Keratinocyte (primary cell): ENCODE measurements at regions not wholly inside any gene's neighbourhood (a gene's known extent, or its start where the extent isn't known, plus 50 kb on each side); places are given as distances from the start of the nearest gene placed in this dataset.

Experiments
- DNase-seq: peaks from one replicate; pipeline ENCODE4 v3.0.0-alpha.2; 2011; ENCODE audit warnings: low read depth, missing footprints, low spot score
- FAIRE-seq: peaks from 2 replicates; lab custom pipeline; 2011; peaks lifted over from hg19 to GRCh38; lab: Jason Lieb, UNC
- H2AFZ ChIP-seq: 2 replicates; pipeline ENCODE4 v1.6.0; 2012; ENCODE audit warnings: low read length, control low read depth, inconsistent platforms; ENCODE audit not compliant: control insufficient read depth
- H3K27ac ChIP-seq: 2 replicates; pipeline ENCODE4 v1.5.1; 2011; ENCODE audit warnings: low read length; ENCODE audit not compliant: control insufficient read depth, insufficient read depth
- H3K27me3 ChIP-seq: 3 replicates; pipeline ENCODE4 v1.6.0; 2011; ENCODE audit warnings: low read length; ENCODE audit not compliant: control insufficient read depth, insufficient read depth; ENCODE audit errors: extremely low read depth
- H3K36me3 ChIP-seq, 2 experiments: 2 replicates in 1 of 2; 3 replicates in 1 of 2; pipeline ENCODE4 v1.5.1; 2011; ENCODE audit warnings: low read length in 2 of 2, mild to moderate bottlenecking in 1 of 2; ENCODE audit not compliant: control insufficient read depth in 2 of 2, insufficient read depth in 2 of 2; ENCODE audit errors: extremely low read depth in 1 of 2
- H3K4me1 ChIP-seq: 3 replicates; pipeline ENCODE4 v1.5.1; 2011; ENCODE audit warnings: low read length; ENCODE audit not compliant: control insufficient read depth, insufficient read depth; ENCODE audit errors: extremely low read depth
- H3K4me2 ChIP-seq: 3 replicates; pipeline ENCODE4 v1.6.0; 2011; ENCODE audit warnings: low read depth, low read length; ENCODE audit not compliant: control insufficient read depth, insufficient read depth; ENCODE audit errors: extremely low read depth
- H3K4me3 ChIP-seq, 3 experiments: fragments of 200-600 bp in 1 of 3; sonication (generic) in 1 of 3; 2 replicates in 2 of 3; 3 replicates in 1 of 3; pipeline ENCODE4 v1.5.1; 2011 to 2016; ENCODE audit warnings: low read length in 3 of 3, mild to moderate bottlenecking in 3 of 3, control low read depth in 2 of 3, inconsistent platforms in 1 of 3, low read depth in 1 of 3, mixed read lengths in 1 of 3, mixed run types in 1 of 3, moderate library complexity in 1 of 3; ENCODE audit not compliant: control insufficient read depth in 2 of 3, insufficient read depth in 2 of 3; ENCODE audit errors: extremely low read depth in 1 of 3
- H3K79me2 ChIP-seq: 2 replicates; pipeline ENCODE4 v1.6.0; 2012; ENCODE audit warnings: low read length; ENCODE audit not compliant: control insufficient read depth, insufficient read depth
- H3K9ac ChIP-seq: 3 replicates; pipeline ENCODE4 v1.6.0; 2011; ENCODE audit warnings: low read length; ENCODE audit not compliant: control insufficient read depth, insufficient read depth; ENCODE audit errors: extremely low read depth
- H3K9me1 ChIP-seq: 3 replicates; pipeline ENCODE4 v1.6.0; 2011; ENCODE audit warnings: low read length; ENCODE audit not compliant: control insufficient read depth, insufficient read depth; ENCODE audit errors: extremely low read depth
- H3K9me3 ChIP-seq: 2 replicates; pipeline ENCODE4 v1.5.1; 2012; ENCODE audit warnings: low read depth, low read length; ENCODE audit not compliant: control insufficient read depth
- H4K20me1 ChIP-seq: 3 replicates; pipeline ENCODE4 v1.6.0; 2011; ENCODE audit warnings: low read length; ENCODE audit not compliant: control insufficient read depth, insufficient read depth; ENCODE audit errors: extremely low read depth
- EZH2 ChIP-seq: IDR thresholded peaks from one replicate; pipeline ENCODE4 v1.6.1; 2012; ENCODE audit warnings: inconsistent platforms, mild to moderate bottlenecking, low read length, moderate library complexity
- dilution Hi-C: fragments of 300-500 bp; cut with MboI; formaldehyde crosslinking; loops from one replicate; pipeline ENCODE4 v1.7.0; 2020; ENCODE audit warnings: low sequenced_read_pairs; ENCODE audit not compliant: extremely low pct_ligation_motif_present
- TF ChIP-seq, protein P1 (sequence below), 3 experiments: IDR thresholded peaks in 1 of 3; conservative IDR thresholded peaks in 1 of 3; optimal IDR thresholded peaks in 1 of 3; 2 replicates in 2 of 3; 3 replicates in 1 of 3; pipeline versions ENCODE3 to v1.5.1; 2011; ENCODE audit warnings: low read length in 3 of 3, mild to moderate bottlenecking in 3 of 3, moderate library complexity in 2 of 3, control low read depth in 1 of 3, inconsistent platforms in 1 of 3; ENCODE audit not compliant: insufficient read depth in 2 of 3; ENCODE audit errors: extremely low read depth in 1 of 3

DNA sequence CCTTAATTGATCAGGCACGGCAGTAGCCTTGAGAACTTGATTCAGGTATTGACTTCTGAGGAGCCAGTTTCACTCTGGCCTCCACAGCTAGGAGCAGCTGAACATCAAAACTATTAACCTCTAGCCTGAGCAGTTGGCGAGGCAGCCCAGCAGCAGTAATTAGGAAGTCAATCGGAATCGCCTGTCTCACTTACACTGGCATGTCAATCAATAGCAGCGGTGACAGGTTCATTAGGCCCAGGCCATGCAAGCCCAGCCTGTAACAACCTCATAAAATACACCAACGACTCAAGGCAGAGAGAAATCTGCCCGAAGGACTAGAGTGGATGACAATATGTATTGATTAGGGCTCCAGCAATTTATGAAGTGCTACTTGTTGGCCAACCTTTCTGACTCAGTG, 255.4 kb upstream of the SKOR2 start:
- Histone ChIP-seq H2AFZ (no peak overlapping the region), H3K27me3 (no peaks in the 10 kb centered on the region), H3K27ac (no peak overlapping the region), H3K9me1 (no peaks in the 10 kb centered on the region), H3K4me3 (no peak overlapping the region), H3K4me1 (no peaks in the 10 kb centered on the region), H3K9me3 (no peaks in the 10 kb centered on the region), H3K36me3 (no peaks in the 10 kb centered on the region), H3K9ac (no peak overlapping the region), H3K79me2 (no peaks in the 10 kb centered on the region), H3K4me2 (no peak overlapping the region), H4K20me1 (no peaks in the 10 kb centered on the region)
- dilution Hi-C loops: no loop called here
- no peak for TF ChIP-seq EZH2
- TF ChIP-seq, protein P1, sequence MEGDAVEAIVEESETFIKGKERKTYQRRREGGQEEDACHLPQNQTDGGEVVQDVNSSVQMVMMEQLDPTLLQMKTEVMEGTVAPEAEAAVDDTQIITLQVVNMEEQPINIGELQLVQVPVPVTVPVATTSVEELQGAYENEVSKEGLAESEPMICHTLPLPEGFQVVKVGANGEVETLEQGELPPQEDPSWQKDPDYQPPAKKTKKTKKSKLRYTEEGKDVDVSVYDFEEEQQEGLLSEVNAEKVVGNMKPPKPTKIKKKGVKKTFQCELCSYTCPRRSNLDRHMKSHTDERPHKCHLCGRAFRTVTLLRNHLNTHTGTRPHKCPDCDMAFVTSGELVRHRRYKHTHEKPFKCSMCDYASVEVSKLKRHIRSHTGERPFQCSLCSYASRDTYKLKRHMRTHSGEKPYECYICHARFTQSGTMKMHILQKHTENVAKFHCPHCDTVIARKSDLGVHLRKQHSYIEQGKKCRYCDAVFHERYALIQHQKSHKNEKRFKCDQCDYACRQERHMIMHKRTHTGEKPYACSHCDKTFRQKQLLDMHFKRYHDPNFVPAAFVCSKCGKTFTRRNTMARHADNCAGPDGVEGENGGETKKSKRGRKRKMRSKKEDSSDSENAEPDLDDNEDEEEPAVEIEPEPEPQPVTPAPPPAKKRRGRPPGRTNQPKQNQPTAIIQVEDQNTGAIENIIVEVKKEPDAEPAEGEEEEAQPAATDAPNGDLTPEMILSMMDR (optimal IDR thresholded peaks at IDR 0.05 in 1 of 3, IDR thresholded peaks at IDR 0.05 in 1 of 3, conservative IDR thresholded peaks at IDR 0.05 in 1 of 3; ENCODE audit: extremely low read depth in 1 of 3, insufficient read depth in 2 of 3, low read length in 3 of 3): no peak
- DNase-seq (no peak), FAIRE-seq (no peak)

DNA sequence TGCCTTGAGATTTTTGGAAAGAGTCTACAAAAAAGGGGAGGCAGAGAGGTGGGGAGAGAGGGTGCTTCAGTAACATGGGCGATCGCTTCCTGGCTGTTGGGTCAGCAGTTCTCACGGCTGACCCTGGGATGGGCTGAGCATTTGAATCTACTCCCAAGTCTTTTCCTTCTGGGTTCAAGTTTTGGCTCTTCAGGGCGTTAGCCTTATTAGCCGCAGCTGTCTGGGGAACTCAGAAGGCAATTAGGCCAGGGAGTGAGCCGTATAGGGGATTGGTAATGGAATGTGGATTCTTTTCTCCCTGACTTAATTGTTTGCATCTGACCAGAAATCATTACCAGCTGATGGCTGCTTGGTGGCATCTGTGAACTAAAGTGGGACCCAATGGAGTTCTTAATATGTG, 250.5 kb upstream of the SKOR2 start:
- FAIRE-seq (no peak), DNase-seq (no peak)
- H3K79me2 ChIP-seq: no peaks in the 10 kb centered on the region
- no peaks in the 10 kb centered on the region for H3K9me3 ChIP-seq
- no peaks in the 10 kb centered on the region for H3K36me3 ChIP-seq
- no peaks in the 10 kb centered on the region for H3K4me1 ChIP-seq
- H3K27ac ChIP-seq: no peak overlapping the region
- no peaks in the 10 kb centered on the region for H3K9me1 ChIP-seq
- H3K4me3 ChIP-seq: no peak overlapping the region
- H3K9ac ChIP-seq: no peak overlapping the region
- no peak overlapping the region for H2AFZ ChIP-seq
- no peaks in the 10 kb centered on the region for H3K27me3 ChIP-seq
- no peak for TF ChIP-seq EZH2
- TF ChIP-seq, protein P1 (optimal IDR thresholded peaks at IDR 0.05 in 1 of 3, IDR thresholded peaks at IDR 0.05 in 1 of 3, conservative IDR thresholded peaks at IDR 0.05 in 1 of 3; ENCODE audit: extremely low read depth in 1 of 3, insufficient read depth in 2 of 3, low read length in 3 of 3): no peak
- H3K4me2 ChIP-seq: no peak overlapping the region
- no peaks in the 10 kb centered on the region for H4K20me1 ChIP-seq
- dilution Hi-C loops: no loop called here
